ENCODE measurements at regions not wholly inside any gene's neighbourhood (a gene's known extent, or its start where the extent isn't known, plus 50 kb on each side); places are given as distances from the start of the nearest gene placed in this dataset.

DNA sequence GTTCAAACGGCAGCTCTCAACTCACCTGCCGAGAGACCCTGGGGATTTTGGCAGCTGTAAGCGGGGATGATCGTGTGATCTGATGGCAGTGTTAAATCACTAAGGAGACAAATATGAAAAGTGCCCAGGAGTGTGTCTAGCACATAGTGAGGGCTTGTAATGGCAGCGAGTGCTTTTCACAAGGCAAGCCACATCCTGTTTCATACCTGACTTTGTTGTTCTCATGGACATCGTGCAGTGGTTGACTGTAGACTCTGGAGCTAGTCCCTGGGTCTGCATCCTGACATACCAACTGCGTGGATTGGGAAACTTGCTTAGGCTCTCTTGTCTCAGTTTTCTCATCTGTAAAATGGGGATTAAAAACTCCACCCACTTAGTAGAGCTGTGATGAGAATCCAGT, 148.5 kb downstream of the VRK1 start:
- no peak for TF ChIP-seq POLR2A (IDR thresholded peaks at IDR 0.05; ENCODE audit: low read length)
- no peak for TF ChIP-seq GATA1 (IDR thresholded peaks at IDR 0.05; ENCODE audit: low read depth, low read length)

Data from erythroblast (primary cell).